ENCODE measurements at regions not wholly inside any gene's neighbourhood (a gene's known extent, or its start where the extent isn't known, plus 50 kb on each side); places are given as distances from the start of the nearest gene placed in this dataset.
"Not testable (repeated sequence)": the region's sequence is repeated elsewhere in the genome, so short reads cannot be mapped to it uniquely, and the experiment has no call there.

GRCh38 chr3:70501561-70501960, 189.1 kb upstream of the MDFIC2 start:
- DNase-seq (ENCODE audit: low read depth, low spot score), result no peak

- DNase-seq (ENCODE audit: low read depth, low spot score), result no peak
Observed at GRCh38 chr3:70488816-70489215, 176.4 kb upstream of the MDFIC2 start.

- no peak for DNase-seq (ENCODE audit: low read depth, low spot score)
Observed at GRCh38 chr3:70488131-70488530, 175.7 kb upstream of the MDFIC2 start.

DNA sequence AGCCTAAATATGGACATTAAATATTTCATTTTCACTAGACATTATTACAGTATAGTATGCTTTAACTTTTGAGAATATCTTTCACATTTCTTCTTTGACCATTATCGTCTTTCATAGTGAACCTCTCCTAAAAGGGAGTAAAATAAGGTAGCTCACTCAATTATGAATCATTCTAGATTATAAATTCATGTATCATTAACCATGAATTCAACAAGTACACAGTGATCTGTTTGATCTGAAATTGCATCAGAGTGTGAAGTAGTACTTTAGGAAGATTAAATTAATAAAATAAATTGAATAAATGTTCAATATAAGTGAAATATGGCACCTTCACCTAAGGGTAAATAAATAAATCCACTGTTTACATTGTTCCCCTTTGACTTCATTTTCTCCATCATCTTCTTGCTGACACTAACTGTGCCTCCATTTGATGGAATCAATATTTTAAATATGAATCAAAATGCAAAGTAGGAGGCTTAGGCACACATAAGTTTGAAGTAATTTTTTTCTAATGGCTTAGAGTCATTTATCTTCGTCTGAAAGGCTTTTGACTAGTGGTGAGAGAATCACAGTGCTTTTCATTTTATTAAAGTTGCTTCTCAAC, 174.1 kb upstream of the MDFIC2 start:
- DNase-seq (ENCODE audit: low read depth, low spot score), result no peak

- no peak for DNase-seq (ENCODE audit: low read depth, low spot score)
Observed at GRCh38 chr3:70476174-70476573, 163.7 kb upstream of the MDFIC2 start.

- no peak for DNase-seq (ENCODE audit: low read depth, low spot score)
Observed at GRCh38 chr3:70471464-70472342, 159.3 kb upstream of the MDFIC2 start.

DNA sequence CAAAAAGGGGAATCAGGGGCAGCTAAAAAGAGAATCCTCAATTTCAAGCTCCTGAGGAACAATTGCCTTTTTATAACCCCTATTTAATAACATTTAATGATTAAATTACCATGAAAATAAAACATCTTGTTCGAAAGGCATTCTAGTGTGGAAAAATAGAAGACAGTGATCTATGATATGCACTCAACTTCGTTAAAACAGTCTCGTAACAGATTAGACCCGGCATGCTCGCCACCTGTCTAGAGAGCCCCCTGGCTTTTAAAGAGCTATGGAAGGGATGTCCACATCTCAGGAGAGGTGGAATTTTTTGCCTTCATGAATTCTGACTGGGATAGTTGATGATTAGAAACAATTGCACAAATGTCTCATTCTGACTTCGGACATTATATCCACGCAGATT, 153.7 kb upstream of the MDFIC2 start:
- DNase-seq (ENCODE audit: low read depth, low spot score), result no peak

DNA sequence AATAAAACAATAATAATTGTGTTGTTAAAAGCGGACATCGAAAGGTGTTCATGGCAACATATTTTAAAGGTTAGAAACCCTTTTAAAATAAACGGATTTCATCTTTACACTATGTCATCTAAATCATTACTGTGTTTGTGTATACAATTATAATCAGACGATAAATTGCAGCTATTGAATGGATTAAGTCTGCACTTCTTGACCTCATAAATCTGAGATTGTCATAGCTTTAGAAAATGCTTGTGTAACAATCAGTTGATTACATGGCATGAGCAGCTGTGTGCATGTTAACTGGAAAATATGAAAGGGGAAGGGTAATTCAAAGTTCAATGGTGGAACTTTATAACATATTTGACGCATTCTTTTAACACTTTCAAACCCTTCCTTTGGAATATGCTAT, 152.4 kb upstream of the MDFIC2 start:
- DNase-seq (ENCODE audit: low read depth, low spot score), result no peak

DNA sequence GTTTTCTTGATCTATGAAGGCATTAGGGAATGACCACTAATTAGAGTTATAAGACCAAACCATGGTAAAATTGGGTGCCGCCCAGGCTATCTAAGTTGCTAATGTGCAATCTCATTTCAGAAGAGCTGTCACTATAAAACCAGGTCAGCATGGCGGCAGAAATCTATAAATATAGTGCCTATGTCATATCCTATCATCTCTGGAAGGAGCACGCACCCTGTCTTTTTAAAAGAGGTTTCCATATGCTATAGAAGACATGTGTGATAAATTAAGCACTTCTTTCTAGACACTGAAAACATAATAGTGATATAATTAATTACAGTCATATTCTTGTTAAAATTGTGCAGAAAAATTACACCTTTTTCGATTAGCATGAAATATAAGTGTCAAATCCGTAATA, 152.0 kb upstream of the MDFIC2 start:
- DNase-seq (ENCODE audit: low read depth, low spot score), result no peak

- DNase-seq (ENCODE audit: low read depth, low spot score), result not testable (repeated sequence)
Observed at GRCh38 chr3:70450220-70450619, 137.8 kb upstream of the MDFIC2 start.

DNA sequence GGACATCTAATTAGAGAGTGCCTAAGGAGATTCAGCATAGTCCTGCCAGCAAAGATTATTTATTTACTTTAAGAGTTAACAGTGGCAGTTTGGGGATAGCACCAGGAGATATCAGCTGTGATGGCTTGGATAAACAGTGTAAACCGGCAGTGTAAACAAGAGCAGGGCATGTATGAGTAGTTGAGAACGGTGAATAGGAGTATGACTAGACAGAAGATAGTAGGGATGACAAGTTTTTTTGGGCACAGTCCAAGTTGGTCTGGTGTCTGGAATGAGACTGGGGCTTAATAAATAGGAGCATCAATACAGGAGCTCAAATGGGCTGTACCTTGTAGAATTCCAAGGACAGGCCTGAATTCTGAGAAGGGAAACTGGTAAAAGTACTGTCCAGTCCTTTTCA, 123.0 kb upstream of the MDFIC2 start:
- not testable (repeated sequence) for DNase-seq (ENCODE audit: low read depth, low spot score)

DNA sequence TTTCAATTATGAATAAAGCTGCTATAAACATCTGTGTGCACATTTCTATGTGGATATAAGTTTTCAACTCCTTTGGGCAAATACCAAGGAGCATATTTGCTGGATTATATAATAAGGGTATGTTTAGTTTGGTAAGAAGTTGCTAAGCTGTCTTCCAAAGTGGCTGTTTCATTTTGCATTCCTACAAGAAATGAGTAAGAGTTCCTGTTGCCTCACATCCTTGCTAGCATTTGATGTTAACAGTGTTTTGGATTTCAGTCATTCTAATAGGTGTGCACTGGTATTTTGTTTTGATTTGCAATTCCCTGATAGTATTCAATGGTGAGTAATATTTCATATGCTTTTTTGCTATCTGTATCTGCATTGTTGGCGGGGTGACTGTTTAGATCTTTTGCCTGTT, 120.7 kb upstream of the MDFIC2 start:
- DNase-seq (ENCODE audit: low read depth, low spot score), result no peak

DNA sequence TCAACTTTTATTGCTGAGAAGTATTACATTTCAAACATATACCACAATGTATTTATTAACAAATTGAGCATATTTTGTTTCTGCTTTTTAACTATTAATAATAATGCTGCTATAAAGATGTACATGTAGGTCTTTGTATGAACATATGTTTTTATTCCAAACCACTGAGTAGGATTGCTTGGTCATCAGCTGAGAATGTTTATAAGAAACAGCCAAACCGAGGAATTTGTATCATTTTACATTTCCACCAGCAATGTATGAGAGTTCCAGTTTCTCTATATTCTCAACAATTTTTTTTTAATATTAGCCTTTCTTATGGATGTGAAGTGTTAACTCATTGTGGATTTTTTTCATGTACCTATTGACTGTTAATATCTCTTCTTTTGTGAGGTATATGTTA, 119.5 kb upstream of the MDFIC2 start:
- no peak for DNase-seq (ENCODE audit: low read depth, low spot score)

DNA sequence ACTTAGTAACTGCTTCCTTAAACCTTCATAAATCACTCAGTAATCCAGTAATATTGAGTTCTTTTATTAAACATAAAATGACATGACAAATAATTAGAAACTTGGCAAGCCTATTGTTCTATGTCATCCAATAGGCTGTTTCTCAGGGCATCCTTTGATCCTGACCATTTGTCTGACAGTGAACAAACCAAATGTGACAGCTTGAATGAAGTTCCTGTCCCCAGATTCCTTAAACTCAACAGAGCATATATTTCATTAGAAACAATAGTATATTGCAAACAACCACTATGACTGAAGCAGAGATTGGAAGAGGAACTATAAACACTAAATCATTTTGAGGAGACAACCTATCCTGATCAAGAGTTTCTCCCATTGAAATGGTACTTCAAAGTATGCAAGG, 113.6 kb upstream of the MDFIC2 start:
- DNase-seq (ENCODE audit: low read depth, low spot score), result no peak

- no peak for DNase-seq (ENCODE audit: low read depth, low spot score)
Observed at GRCh38 chr3:70421506-70421905, 109.1 kb upstream of the MDFIC2 start.

- DNase-seq (ENCODE audit: low read depth, low spot score), result no peak
Observed at GRCh38 chr3:70409018-70409417, 96.6 kb upstream of the MDFIC2 start.

DNA sequence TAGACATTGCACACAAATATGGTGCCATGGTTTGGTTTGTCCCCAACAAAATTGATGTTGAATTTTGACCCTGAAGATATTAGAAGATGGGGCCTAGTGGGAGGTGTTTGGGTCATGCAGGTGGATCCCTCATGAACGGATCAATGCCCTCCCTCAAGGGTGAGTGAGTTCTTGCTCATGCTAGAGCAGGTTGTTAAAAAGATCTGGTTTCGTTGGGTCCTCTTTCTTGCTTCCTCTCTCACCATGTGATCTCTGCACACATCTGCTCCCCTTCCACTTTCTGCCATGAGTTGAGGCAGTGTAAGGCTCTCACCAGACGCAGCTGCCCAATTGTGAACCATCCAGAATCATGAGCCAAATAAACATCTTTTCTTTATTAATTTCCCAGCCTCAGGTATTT, 87.8 kb upstream of the MDFIC2 start:
- DNase-seq (ENCODE audit: low read depth, low spot score), result no peak

DNA sequence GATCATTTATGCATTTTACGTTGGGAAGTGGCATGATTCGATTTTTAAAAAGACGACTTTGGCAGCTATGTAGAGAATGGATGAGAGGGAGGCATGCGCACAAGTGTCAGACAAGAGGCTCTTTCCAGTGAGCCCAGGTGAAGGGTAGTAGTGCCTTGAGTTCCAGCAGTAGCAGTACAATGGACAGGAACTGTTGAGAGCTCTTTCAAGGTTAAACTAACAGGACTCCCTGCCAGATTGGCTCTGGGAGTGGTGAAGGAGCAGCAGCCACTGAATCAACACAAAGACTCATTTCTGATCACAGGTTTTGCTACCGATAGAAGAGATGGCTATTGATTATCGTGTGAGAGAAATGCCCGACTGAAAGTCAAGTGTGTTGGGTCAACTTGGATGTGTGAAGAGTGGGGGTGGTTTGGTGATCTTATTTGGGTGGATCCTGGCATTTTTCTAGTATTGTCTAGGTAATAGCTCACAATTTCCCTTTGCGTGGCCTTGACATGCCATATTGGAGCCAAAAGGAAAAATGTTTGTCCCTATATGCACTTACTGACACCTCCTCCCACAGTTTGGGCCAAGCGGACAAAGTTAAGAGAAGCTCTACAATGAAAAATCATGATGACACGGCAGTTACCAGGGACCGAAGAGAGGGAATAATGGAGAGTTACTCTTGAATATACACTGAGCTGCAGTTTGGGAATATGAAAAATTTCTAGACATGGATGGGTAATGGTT, 81.6 kb upstream of the MDFIC2 start:
- no peak for DNase-seq (ENCODE audit: low read depth, low spot score)

DNA sequence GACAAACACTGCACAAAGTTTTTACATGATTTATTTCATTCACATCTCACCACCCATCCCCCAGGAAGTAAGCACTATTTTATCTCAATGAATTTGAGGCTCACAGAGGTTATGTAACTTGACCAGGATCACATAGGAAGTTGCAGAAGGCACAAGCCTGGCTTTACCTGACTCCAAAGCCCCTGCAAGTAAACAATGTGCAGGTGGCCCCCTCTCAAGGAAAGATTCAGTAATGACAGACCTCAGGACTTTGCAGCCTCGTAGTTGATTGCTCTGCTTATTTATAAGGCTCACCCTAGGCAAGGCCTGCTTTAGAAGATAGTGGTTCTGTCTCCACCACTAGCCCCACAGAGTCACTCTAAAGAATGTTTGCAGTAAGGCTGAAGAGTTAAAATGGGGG, 79.8 kb upstream of the MDFIC2 start:
- peak; percentile 15 for DNase-seq (ENCODE audit: low read depth, low spot score)

DNA sequence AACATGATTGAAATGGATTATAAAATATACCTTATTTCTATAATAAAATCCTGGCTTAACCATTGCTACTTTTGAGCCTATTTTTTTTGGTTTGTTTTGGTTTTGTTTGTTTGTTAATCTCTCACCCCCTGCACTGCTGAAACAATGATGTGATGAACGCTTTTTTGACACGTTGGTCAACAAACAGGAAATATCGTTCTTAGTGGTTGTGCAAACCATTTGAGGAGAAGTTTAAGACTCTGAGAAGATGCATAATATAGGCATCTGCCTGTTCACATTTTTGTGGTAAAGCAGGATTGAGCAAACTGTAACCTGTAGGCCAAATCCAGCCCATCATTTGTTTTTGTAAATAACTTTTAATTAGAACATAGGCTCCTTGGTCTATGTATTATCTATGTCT, 75.5 kb upstream of the MDFIC2 start:
- DNase-seq (ENCODE audit: low read depth, low spot score), result no peak

DNA sequence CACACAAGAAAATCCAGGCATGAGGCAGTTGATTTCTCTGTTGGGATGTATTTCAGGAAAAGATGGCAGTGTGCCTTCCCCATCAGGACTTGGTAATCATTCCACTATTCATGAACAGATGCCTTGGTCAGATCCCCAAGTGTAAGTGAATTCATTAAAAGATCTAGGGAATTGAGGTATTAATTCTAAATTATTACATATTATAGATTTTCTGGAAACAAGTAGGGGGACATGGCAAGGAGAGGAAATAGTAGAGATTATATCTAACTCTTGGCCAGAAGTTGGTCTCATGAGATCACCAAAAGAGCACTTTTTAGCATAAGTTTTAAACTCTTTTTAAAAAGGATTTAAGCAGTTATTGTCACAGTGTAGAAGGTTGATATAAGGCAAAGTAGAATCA, 74.4 kb upstream of the MDFIC2 start:
- DNase-seq (ENCODE audit: low read depth, low spot score), result no peak

- no peak for DNase-seq (ENCODE audit: low read depth, low spot score)
Observed at GRCh38 chr3:70386043-70386442, 73.6 kb upstream of the MDFIC2 start.

DNA sequence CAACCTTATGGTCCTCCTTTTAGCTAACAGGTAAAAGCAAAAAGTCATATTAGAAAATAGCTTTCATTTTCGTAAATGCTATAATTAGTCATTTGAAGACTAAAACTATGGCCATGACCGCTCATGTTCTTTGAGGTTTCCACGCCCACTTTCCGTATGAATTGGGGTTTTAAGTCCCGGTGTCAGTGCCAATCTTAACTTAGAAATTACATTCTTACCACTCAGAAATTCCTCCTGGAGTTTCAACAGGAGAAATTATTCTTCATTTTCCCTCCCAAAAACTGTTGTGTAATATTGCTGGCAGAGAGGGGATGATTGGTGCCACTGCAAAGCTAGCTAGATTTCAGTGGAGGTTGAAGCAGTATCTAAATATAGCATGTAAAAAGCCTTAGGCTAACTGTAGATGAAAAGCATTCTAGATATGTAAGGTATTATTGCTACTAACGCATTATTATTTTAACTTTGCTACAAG, 71.0 kb upstream of the MDFIC2 start:
- no peak for DNase-seq (ENCODE audit: low read depth, low spot score)
